Fibroblast of lung (primary cell): ENCODE measurements at regions not wholly inside any gene's neighbourhood (a gene's known extent, or its start where the extent isn't known, plus 50 kb on each side); places are given as distances from the start of the nearest gene placed in this dataset.

Source experiments
- DNase-seq, 2 donors: peaks; one replicate each; pipeline versions ENCODE4 v3.0.0 to v3.0.0-alpha.2; 2010; ENCODE audit warnings: low read depth in 2 of 2
- H2AFZ ChIP-seq: 2 replicates; pipeline ENCODE4 v1.5.1; 2012; ENCODE audit warnings: low read length, control low read depth, inconsistent platforms
- H3K27ac ChIP-seq: 2 replicates; pipeline ENCODE4 v1.5.1; 2011; ENCODE audit warnings: low read length, control low read depth; ENCODE audit not compliant: insufficient read depth
- H3K27me3 ChIP-seq: 2 replicates; pipeline ENCODE4 v1.5.1; 2011; ENCODE audit warnings: mild to moderate bottlenecking, low read length; ENCODE audit not compliant: control insufficient read depth, insufficient read depth
- H3K36me3 ChIP-seq: 2 replicates; pipeline ENCODE4 v1.5.1; 2011; ENCODE audit warnings: low read length; ENCODE audit not compliant: control insufficient read depth, insufficient read depth
- H3K4me1 ChIP-seq: 2 replicates; pipeline ENCODE4 v1.5.1; 2011; ENCODE audit warnings: low read length; ENCODE audit not compliant: control insufficient read depth, insufficient read depth; ENCODE audit errors: extremely low read depth
- H3K4me2 ChIP-seq: 2 replicates; pipeline ENCODE4 v1.5.1; 2011; ENCODE audit warnings: low read length, control low read depth; ENCODE audit not compliant: insufficient read depth; ENCODE audit errors: extremely low read depth
- H3K4me3 ChIP-seq, 4 experiments: fragments of 200-600 bp in 1 of 4; sonication (generic) in 1 of 4; replicated peaks in 1 of 4; 2 replicates each; pipeline ENCODE4 v1.5.1; 2011 to 2016; ENCODE audit warnings: low read length in 4 of 4, low read depth in 3 of 4, mild to moderate bottlenecking in 3 of 4, control low read depth in 2 of 4, inconsistent platforms in 1 of 4, mixed read lengths in 1 of 4; ENCODE audit not compliant: insufficient read depth in 1 of 4; ENCODE audit errors: control extremely low read depth in 1 of 4
- H3K79me2 ChIP-seq: 2 replicates; pipeline ENCODE4 v1.5.1; 2012; ENCODE audit warnings: mild to moderate bottlenecking, low read length, inconsistent platforms; ENCODE audit not compliant: control insufficient read depth, insufficient read depth
- H3K9ac ChIP-seq: 2 replicates; pipeline ENCODE4 v1.5.1; 2011; ENCODE audit warnings: mild to moderate bottlenecking, low read length, control low read depth; ENCODE audit not compliant: insufficient read depth
- H3K9me3 ChIP-seq: 2 replicates; pipeline ENCODE4 v1.5.1; 2012; ENCODE audit warnings: low read depth, low read length; ENCODE audit not compliant: control insufficient read depth, insufficient read depth
- H4K20me1 ChIP-seq: 2 replicates; pipeline ENCODE4 v1.5.1; 2011; ENCODE audit warnings: low read length; ENCODE audit not compliant: control insufficient read depth, insufficient read depth; ENCODE audit errors: extremely low read depth
- EZH2 ChIP-seq: IDR thresholded peaks from 2 replicates; pipeline ENCODE4 v1.5.1; 2012; ENCODE audit warnings: low read length, control low read depth, mild to moderate bottlenecking; ENCODE audit errors: missing control alignments
- TF ChIP-seq, protein P1 (sequence below), 2 donors: IDR thresholded peaks in 1 of 2; conservative IDR thresholded peaks in 1 of 2; 1 replicate in 1 of 2; 2 replicates in 1 of 2; pipeline ENCODE4 v1.5.1; 2011 to 2012; ENCODE audit warnings: low read length in 2 of 2, control low read depth in 1 of 2, inconsistent platforms in 1 of 2, low read depth in 1 of 2, mild to moderate bottlenecking in 1 of 2

DNA sequence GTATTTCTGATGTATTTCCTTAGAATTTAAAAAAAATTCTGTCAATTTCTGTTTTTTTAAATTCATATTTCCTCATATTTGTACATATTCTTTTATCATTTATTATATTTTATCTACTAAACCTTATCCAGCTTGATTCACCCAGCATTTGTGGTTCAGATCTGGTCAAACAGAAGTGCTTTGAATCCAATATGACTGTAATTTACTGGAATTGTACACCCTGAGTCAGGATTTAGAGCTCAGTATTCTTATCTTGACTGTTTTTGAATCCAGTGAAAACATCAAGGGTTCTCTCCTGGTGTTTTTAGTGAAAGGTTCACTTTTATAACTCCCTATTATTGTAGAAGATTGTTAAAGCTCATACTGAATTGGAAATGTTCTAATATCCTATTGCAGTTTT is 1077.0 kb upstream of the NCAM2 start:
- H3K36me3 ChIP-seq, result no peaks in the 10 kb centered on the region
- H3K27ac ChIP-seq, result no peak overlapping the region
- no peak overlapping the region for H3K9ac ChIP-seq
- no peaks in the 10 kb centered on the region for H4K20me1 ChIP-seq
- H3K4me1 ChIP-seq, result no peaks in the 10 kb centered on the region
- no peak overlapping the region for H3K4me3 ChIP-seq
- no peak for TF ChIP-seq EZH2
- TF ChIP-seq, protein P1, sequence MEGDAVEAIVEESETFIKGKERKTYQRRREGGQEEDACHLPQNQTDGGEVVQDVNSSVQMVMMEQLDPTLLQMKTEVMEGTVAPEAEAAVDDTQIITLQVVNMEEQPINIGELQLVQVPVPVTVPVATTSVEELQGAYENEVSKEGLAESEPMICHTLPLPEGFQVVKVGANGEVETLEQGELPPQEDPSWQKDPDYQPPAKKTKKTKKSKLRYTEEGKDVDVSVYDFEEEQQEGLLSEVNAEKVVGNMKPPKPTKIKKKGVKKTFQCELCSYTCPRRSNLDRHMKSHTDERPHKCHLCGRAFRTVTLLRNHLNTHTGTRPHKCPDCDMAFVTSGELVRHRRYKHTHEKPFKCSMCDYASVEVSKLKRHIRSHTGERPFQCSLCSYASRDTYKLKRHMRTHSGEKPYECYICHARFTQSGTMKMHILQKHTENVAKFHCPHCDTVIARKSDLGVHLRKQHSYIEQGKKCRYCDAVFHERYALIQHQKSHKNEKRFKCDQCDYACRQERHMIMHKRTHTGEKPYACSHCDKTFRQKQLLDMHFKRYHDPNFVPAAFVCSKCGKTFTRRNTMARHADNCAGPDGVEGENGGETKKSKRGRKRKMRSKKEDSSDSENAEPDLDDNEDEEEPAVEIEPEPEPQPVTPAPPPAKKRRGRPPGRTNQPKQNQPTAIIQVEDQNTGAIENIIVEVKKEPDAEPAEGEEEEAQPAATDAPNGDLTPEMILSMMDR (conservative IDR thresholded peaks at IDR 0.05 in 1 of 2, IDR thresholded peaks at IDR 0.05 in 1 of 2; ENCODE audit: low read depth in 1 of 2, low read length in 2 of 2), result no peak
- H3K27me3 ChIP-seq, result no peaks in the 10 kb centered on the region
- H3K79me2 ChIP-seq, result no peaks in the 10 kb centered on the region
- H3K4me2 ChIP-seq, result no peak overlapping the region
- no peak for DNase-seq
- H3K9me3 ChIP-seq, result no peaks in the 10 kb centered on the region
- H2AFZ ChIP-seq, result no peak overlapping the region

DNA sequence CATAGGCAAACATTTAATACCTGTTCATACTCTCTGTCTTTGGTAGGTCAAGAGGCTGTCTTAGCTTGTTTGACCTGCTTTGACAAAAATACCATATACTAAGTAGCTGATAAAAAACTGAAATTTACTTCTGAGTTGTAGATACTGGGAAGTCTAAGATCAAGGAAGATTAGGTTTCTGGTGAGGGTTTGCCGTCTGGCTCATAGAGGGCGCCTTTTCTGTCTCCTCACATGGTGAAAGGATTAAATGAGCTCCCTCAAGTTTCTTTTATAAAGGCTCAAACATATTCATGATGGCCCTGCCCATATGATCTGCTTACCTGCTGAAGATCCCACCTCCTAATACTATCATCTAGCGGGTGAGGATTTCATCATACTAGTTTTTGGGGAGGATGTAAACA is 1076.1 kb upstream of the NCAM2 start:
- no peak overlapping the region for H3K27ac ChIP-seq
- H4K20me1 ChIP-seq, result no peaks in the 10 kb centered on the region
- no peaks in the 10 kb centered on the region for H3K79me2 ChIP-seq
- H3K27me3 ChIP-seq, result no peaks in the 10 kb centered on the region
- no peak overlapping the region for H3K4me2 ChIP-seq
- no peak overlapping the region for H3K4me3 ChIP-seq
- no peaks in the 10 kb centered on the region for H3K9me3 ChIP-seq
- no peak overlapping the region for H3K9ac ChIP-seq
- H3K4me1 ChIP-seq, result no peaks in the 10 kb centered on the region
- H2AFZ ChIP-seq, result no peak overlapping the region
- TF ChIP-seq, protein P1 (conservative IDR thresholded peaks at IDR 0.05 in 1 of 2, IDR thresholded peaks at IDR 0.05 in 1 of 2; ENCODE audit: low read depth in 1 of 2, low read length in 2 of 2), result no peak
- TF ChIP-seq EZH2, result no peak
- DNase-seq, result no peak
- no peaks in the 10 kb centered on the region for H3K36me3 ChIP-seq

DNA sequence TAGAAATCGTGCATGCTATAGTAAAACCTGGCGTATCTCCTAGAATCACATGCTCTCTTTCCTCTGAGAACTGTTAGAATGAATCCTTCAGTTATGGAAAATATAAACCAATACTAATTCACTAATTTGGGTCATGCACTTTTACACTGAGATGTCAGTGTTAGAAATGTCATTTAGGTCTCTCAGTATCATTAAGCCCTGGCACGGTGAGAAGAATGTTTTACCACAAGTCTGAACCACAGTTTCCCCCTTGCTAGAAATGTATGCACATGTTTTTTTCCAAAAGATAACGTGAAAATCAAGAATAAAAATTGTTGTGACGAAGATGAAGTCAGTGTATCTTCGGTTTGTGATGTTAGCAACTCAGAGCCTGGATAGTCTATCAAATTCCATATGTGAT is 1062.7 kb upstream of the NCAM2 start:
- H3K4me2 ChIP-seq, result no peak overlapping the region
- H3K4me1 ChIP-seq, result no peaks in the 10 kb centered on the region
- DNase-seq, result no peak
- no peaks in the 10 kb centered on the region for H3K36me3 ChIP-seq
- H3K27me3 ChIP-seq, result no peaks in the 10 kb centered on the region
- no peak for TF ChIP-seq EZH2
- TF ChIP-seq, protein P1 (conservative IDR thresholded peaks at IDR 0.05 in 1 of 2, IDR thresholded peaks at IDR 0.05 in 1 of 2; ENCODE audit: low read depth in 1 of 2, low read length in 2 of 2), result no peak
- no peak overlapping the region for H3K9ac ChIP-seq
- H3K4me3 ChIP-seq, result no peak overlapping the region
- no peak overlapping the region for H3K27ac ChIP-seq
- H3K79me2 ChIP-seq, result no peaks in the 10 kb centered on the region
- H3K9me3 ChIP-seq, result no peaks in the 10 kb centered on the region
- H4K20me1 ChIP-seq, result no peaks in the 10 kb centered on the region
- H2AFZ ChIP-seq, result no peak overlapping the region
